BJ (cell line): ENCODE measurements at regions not wholly inside any gene's neighbourhood (a gene's known extent, or its start where the extent isn't known, plus 50 kb on each side); places are given as distances from the start of the nearest gene placed in this dataset.

Experiments
- CTCF ChIA-PET: fragments of 350-600 bp; formaldehyde crosslinking; extraction: SDS; loops from one replicate; lab custom pipeline; 2021; ENCODE audit warnings: antibody characterized with exemption, inconsistent platforms; lab: Yijun Ruan, JAX
- POLR2A ChIA-PET: fragments of 300-600 bp; sonication (Branson Sonifier 250); formaldehyde crosslinking; extraction: SDS; loops from one replicate; lab custom pipeline; 2021; ENCODE audit warnings: antibody characterized with exemption; lab: Charles Lee
- DNase-seq: peaks from one replicate; pipeline ENCODE4 v3.0.0-alpha.2; 2011; ENCODE audit warnings: low read depth
- H3K27me3 ChIP-seq: 2 replicates; pipeline ENCODE4 v1.6.0; 2011; ENCODE audit warnings: low read length; ENCODE audit not compliant: control insufficient read depth, insufficient read depth
- H3K36me3 ChIP-seq: 2 replicates; pipeline ENCODE4 v1.5.1; 2011; ENCODE audit warnings: low read length; ENCODE audit not compliant: control insufficient read depth, insufficient read depth
- H3K4me3 ChIP-seq: 2 replicates; pipeline ENCODE4 v1.5.1; 2011; ENCODE audit warnings: low read depth, mild to moderate bottlenecking, control low read depth, low read length
- CTCF ChIP-seq: IDR thresholded peaks from 2 replicates; pipeline ENCODE4 v1.5.1; 2011; ENCODE audit warnings: low read depth, mild to moderate bottlenecking, control low read depth, inconsistent platforms, low read length, moderate library complexity; ENCODE audit not compliant: insufficient read depth

GRCh38 chr15:69689133-69689532, 236.5 kb downstream of the RPLP1 start:
- H3K4me3 ChIP-seq = no peak overlapping the region
- no peak for DNase-seq
- peaks cover 2% of the 10 kb centered on the region for H3K27me3 ChIP-seq
- POLR2A ChIA-PET = no interaction called here
- H3K36me3 ChIP-seq = no peaks in the 10 kb centered on the region
- CTCF ChIA-PET = no interaction called here
- TF ChIP-seq CTCF = no peak

- ChIA-PET POLR2A (no interaction called here), CTCF (no interaction called here)
- no peak for DNase-seq
- no peaks in the 10 kb centered on the region for H3K36me3 ChIP-seq
- TF ChIP-seq CTCF = no peak
- no peak overlapping the region for H3K4me3 ChIP-seq
- peaks cover 4% of the 10 kb centered on the region for H3K27me3 ChIP-seq
Measured at GRCh38 chr15:69691307-69692015, 238.8 kb downstream of the RPLP1 start.

GRCh38 chr15:69692342-69692741, 239.7 kb downstream of the RPLP1 start:
- peaks cover 4% of the 10 kb centered on the region for H3K27me3 ChIP-seq
- DNase-seq = no peak
- no peaks in the 10 kb centered on the region for H3K36me3 ChIP-seq
- no peak overlapping the region for H3K4me3 ChIP-seq
- POLR2A ChIA-PET = no interaction called here
- TF ChIP-seq CTCF = no peak
- CTCF ChIA-PET = no interaction called here

GRCh38 chr15:69693059-69693458, 240.4 kb downstream of the RPLP1 start:
- no peak for TF ChIP-seq CTCF
- DNase-seq = no peak
- Histone ChIP-seq H3K36me3 (no peaks in the 10 kb centered on the region), H3K27me3 (peaks cover 4% of the 10 kb centered on the region), H3K4me3 (no peak overlapping the region)
- CTCF ChIA-PET = no interaction called here
- POLR2A ChIA-PET = no interaction called here

GRCh38 chr15:69696946-69697345, 244.3 kb downstream of the RPLP1 start:
- POLR2A ChIA-PET = no interaction called here
- no peak for DNase-seq
- no peak overlapping the region for H3K4me3 ChIP-seq
- no peak for TF ChIP-seq CTCF
- peaks cover 4% of the 10 kb centered on the region for H3K27me3 ChIP-seq
- CTCF ChIA-PET = no interaction called here
- H3K36me3 ChIP-seq = no peaks in the 10 kb centered on the region
